ENCODE measurements at regions not wholly inside any gene's neighbourhood (a gene's known extent, or its start where the extent isn't known, plus 50 kb on each side); places are given as distances from the start of the nearest gene placed in this dataset.
"Not testable (repeated sequence)": the region's sequence is repeated elsewhere in the genome, so short reads cannot be mapped to it uniquely, and the experiment has no call there.

- DNase-seq (ENCODE audit: low read depth in 2 of 2): no peak
These were observed 110.2 kb upstream of the EGFLAM start for GRCh38 chr5:38148021-38148625.

DNA sequence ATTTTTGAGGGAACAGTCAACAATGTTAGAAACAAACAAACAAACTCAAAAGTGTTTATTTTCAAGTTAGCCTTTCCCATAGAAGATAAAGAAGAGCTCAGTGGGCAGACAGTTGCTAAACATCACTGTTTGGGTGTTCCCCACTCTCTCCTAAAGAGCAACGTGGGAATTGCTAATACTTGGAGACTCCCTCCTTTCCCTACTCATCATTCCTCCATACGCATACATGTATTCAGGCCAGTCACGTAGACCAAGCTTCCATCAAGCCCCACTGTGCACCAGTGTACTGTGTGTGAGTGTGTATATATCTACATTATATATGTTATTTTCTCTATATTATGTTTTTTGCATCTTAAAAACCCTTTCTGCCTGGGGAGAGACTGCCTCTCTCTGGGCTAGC is 115.0 kb upstream of the EGFLAM start:
- DNase-seq (ENCODE audit: low read depth in 2 of 2): no peak

DNA sequence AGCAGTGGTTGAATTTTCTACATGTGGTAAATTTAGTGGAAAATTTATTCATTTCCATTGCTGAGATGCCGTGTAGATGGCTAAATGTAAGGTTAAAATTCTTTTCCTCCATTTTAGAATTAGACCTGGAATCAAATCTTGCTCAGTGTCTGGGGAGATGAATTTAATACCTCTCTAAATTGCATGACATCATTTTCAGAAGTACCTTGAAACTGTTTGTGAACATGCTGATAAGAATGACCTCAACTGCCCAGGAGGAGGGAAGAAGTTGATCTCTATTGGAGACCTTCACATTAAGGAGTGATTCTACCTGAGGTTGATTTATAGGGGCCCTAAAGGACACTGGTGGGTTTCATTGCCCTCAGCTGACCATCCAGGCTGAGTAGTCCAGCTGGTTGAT is 116.7 kb upstream of the EGFLAM start:
- DNase-seq (ENCODE audit: low read depth in 2 of 2): no peak

- DNase-seq (ENCODE audit: low read depth in 2 of 2): no peak
These were observed 119.8 kb upstream of the EGFLAM start for GRCh38 chr5:38138574-38138973.

DNA sequence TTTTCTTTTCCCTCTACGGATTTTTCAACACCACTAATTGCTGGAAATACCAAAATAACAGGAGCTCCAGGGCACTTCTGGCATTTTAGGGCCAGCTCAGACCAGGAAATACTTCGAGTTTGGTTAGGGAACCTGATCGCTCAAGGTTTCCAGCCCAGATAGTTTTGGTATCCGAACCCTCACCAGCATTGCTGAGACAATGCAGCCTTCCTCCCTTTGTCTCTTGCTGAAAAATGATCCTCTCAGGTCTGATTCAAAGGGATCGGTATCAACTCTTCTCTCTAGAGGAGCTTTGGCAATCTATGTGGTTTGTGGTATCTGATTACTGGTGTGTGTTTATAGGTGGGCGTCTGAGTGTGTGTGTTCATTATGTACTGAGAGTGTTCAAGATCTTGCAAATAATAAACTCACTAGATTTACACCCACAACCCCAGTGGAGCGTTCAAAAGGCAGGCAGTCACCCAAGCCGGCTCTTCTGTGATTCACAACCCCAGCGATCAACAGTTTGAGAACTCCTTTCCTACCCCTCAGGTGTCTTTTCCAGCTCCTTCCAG is 122.8 kb upstream of the EGFLAM start:
- DNase-seq (ENCODE audit: low read depth in 2 of 2): no peak

DNA sequence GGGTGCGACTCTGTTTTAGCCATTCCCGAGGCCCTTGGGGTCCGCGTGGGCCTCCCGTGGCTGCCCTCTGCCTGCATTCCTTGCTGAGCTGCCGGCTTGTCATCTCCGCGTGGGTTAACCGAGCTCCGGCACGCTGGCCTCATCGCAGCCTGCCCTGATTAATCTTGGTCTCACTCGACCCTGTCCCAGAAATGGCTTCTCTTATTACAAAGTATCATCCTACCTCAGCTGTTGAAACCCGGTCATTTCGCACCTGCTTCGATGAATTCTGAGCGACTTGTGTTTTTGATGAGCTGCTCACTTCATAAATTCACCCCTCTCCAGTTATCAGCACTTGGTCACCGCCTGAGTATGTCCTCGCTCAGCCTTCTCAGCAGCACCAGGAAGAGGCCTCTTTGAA is 123.5 kb upstream of the EGFLAM start:
- DNase-seq (ENCODE audit: low read depth in 2 of 2): no peak

GRCh38 chr5:38134294-38134693 is 124.1 kb upstream of the EGFLAM start:
- DNase-seq (ENCODE audit: low read depth in 2 of 2): not testable (repeated sequence)

- DNase-seq (ENCODE audit: low read depth in 2 of 2): no peak
These were observed 126.7 kb upstream of the EGFLAM start for GRCh38 chr5:38131686-38132085.

GRCh38 chr5:38124321-38124720 is 134.0 kb upstream of the EGFLAM start:
- DNase-seq (ENCODE audit: low read depth in 2 of 2): no peak

GRCh38 chr5:38121420-38121819 is 136.9 kb upstream of the EGFLAM start:
- no peak for DNase-seq (ENCODE audit: low read depth in 2 of 2)

DNA sequence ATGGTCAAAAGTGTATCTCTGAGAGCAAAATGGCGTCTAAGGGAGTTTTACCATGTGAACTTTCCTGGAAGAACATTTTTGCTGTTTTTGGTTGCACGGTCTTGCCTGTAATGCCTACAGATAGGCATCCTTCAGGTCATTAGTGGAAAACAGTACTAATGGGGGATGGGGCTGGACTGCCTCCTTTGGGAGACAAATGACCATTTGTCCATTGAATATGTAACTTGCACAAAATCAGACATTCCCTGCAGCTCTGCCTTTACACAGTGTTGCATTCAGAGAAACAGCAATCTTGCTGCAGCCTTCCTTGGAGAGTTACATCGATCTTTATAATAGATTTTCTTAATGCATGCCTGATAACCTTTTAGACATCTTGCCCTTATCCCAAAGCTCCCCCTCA is 138.5 kb upstream of the EGFLAM start:
- no peak for DNase-seq (ENCODE audit: low read depth in 2 of 2)

DNA sequence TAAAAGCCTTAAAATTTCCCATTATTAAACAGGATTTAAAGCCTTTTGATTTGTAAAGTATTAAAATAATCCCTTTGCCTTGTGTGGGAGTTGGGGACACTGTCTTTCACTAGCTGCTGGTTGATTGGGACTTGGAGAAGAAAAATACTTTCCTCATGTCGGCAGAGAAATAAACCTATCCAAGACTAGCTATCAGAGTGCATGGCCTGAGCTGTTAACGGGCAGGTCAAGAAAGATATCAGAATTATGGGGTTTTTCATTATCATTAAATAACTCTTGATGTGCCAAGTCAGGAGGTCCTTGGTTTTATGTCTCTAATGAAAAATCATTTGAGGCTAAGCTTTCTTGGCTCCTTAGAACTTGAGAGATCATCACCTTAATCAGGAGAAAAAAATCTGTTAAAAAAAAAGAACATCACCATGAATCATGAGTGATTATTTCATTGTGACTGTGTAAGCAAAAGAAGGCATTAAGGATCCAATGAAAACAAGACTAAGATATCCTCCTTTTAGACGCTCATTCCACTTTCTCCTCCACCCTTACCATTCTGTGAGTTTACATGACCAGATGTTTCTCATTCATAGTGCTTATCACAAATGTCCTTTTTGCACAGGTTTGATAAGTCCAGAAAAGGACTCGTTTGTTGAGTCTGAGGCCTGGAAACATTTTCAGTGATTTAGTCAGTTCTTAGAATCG is 140.4 kb upstream of the EGFLAM start:
- DNase-seq (ENCODE audit: low read depth in 2 of 2): no peak

DNA sequence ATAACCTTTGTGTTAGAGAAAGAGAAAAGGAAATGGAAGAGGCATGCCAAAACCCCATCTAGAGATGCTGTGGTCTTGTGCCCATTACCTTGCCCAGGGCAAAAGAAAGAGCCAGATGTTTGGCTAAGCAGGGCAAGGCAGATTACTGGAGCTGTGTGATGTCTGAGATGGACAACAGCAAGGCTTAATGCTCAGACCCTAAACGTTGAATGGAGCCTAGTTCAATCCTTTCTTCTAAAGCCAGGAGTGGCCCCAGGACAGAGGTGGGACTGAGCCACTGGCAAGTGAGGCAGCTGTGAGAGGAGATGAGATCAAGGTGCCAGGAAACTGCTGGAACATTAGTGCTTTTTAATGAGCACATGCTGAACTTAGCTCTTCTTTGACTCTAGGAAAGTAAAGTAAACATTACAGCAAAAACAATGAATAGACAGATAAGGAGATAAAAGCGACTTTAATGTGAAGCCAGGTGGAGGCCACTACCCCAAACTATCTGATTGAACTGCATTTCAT is 143.0 kb upstream of the EGFLAM start:
- DNase-seq (ENCODE audit: low read depth in 2 of 2): no peak

DNA sequence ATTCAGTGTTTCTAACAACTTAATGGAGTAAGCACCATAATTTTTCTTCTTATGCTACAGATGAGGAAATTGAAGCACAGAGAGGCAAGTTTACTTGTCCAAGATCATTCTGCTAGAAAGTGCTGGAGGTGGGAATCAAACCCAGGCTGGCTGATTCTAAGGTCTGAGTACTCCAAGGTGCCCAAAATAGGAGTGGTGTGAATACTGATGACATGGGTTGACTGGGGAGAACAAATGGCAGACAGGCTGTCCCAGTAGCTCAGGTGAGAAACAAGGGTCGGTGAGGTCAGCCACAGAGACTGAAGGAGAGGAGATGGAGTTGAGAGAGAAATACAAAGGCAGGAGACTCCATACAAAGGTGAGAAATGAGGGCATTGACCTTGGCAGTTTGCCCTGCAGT is 144.5 kb upstream of the EGFLAM start:
- DNase-seq (ENCODE audit: low read depth in 2 of 2): no peak

DNA sequence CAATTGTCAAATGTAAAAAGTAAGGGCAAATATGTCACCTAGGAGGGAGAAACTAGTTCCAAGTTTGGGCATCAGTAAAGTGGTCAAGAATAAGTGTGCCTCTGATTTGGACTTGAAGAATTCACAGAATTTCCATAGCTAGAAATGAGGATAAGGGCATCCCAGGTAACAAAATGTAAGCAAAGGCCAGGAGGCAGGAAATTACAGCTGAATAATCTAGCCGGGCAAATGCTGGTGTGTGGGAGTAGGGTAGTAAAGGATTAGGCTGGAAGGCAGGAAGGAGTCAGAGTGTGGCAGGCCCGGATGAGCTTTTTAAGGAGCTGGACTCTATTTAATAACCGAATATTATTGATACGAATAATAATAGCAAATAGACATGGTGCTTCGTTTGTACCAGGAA is 144.9 kb upstream of the EGFLAM start:
- DNase-seq (ENCODE audit: low read depth in 2 of 2): no peak

DNA sequence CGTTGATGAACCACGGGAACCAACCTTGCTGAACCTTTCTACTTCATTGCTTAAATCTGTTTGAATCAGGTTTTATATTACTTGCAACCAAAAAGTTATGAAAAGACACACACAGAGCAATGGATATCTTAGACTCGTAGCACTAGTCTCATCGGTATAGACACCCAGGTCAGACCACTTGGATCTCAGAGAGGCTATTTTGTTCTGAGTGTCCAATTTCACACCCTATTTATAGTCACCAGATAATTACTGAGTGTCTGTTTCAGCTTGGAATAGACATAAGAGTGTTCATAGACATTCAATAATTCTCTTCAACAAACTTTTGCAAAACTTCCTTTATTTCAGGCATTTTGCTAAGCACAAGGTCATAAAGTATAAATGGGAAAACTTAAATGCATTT is 145.4 kb upstream of the EGFLAM start:
- DNase-seq (ENCODE audit: low read depth in 2 of 2): no peak

GRCh38 chr5:38110130-38110529 is 148.2 kb upstream of the EGFLAM start:
- DNase-seq (ENCODE audit: low read depth in 2 of 2): no peak

GRCh38 chr5:38107096-38107495 is 151.3 kb upstream of the EGFLAM start:
- DNase-seq (ENCODE audit: low read depth in 2 of 2): no peak

DNA sequence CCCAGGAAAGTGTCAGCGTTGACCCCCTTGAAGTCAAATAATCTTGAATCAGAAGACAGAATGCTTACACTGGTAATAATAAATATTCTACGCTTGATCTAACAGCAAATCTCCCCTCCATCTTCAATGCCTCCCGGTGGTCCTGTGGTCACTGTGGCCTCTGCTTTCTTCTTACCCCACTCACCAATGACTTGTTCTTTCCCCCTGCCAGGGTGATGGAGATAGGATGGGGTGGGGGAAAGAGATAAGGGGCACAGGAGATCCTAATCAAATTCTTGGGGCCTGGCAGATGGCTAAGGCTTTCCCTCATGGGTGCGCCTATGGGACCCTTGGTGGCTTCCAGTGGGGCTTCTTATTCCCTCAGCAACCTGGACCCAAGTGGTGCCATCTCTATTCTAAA is 152.6 kb upstream of the EGFLAM start:
- no peak for DNase-seq (ENCODE audit: low read depth in 2 of 2)

DNA sequence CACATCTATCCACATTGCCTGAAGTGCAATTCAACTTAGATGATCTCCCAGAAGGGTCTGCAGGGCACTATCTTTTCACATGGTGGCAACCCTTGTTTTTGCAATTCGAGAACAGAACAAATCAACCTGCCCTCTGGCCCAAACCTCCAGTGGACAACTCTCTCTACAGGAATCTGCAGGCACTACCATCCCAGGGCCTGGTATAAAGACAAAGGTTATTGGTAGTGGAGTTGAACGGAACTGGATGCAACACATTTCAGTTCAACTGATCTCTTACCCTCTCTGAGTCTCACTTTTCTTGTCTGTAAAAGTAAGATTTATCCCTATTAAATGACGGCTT is 153.2 kb upstream of the EGFLAM start:
- DNase-seq (ENCODE audit: low read depth in 2 of 2): no peak

- DNase-seq (ENCODE audit: low read depth in 2 of 2): no peak
These were observed 153.7 kb upstream of the EGFLAM start for GRCh38 chr5:38104497-38105230.

DNA sequence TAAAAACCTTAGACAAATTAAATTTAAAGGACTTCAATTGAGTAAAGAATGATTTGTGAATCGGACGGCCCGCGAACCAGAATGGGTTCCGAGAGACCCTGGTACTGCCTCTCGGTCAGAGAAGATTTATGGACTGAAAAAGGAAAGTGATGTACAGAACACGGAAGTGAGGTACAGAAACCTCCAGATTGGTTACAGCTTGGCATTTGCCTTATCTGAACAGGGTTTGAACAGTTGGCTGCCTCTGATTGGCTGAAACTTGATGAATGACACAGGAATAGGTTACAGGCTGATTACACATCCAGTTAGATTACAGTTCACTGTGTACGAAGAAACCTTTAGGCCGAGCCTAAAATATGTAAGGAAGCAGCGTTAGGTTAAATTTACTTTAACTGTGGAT is 156.5 kb upstream of the EGFLAM start:
- no peak for DNase-seq (ENCODE audit: low read depth in 2 of 2)
